Thyroid gland (tissue), 4 donors: ENCODE measurements at regions not wholly inside any gene's neighbourhood (a gene's known extent, or its start where the extent isn't known, plus 50 kb on each side); places are given as distances from the start of the nearest gene placed in this dataset.

Experiments used
- CTCF ChIP-seq, 6 experiments: fragments of 200-600 bp in 3 of 6; fragments of 450-650 bp in 3 of 6; sonication (generic) in 3 of 6; IDR thresholded peaks; one replicate each; pipeline ENCODE4 v1.5.1; 2016 to 2019; ENCODE audit warnings: antibody characterized with exemption in 6 of 6, mild to moderate bottlenecking in 2 of 6, inconsistent platforms in 1 of 6, moderate library complexity in 1 of 6
- POLR2A ChIP-seq, 2 donors: fragments of 450-650 bp; IDR thresholded peaks; one replicate each; pipeline ENCODE4 v1.6.1; 2017; ENCODE audit warnings: antibody characterized with exemption in 2 of 2, mild to moderate bottlenecking in 2 of 2, moderate library complexity in 1 of 2

- TF ChIP-seq CTCF (IDR thresholded peaks at IDR 0.05) (peak; percentile 59 to 99 (median 76)), POLR2A (IDR thresholded peaks at IDR 0.05) (no peak)
These were observed 57.1 kb downstream of the ADCYAP1 start for GRCh38 chr18:961644-962355.
